ENCODE measurements at regions not wholly inside any gene's neighbourhood (a gene's known extent, or its start where the extent isn't known, plus 50 kb on each side); places are given as distances from the start of the nearest gene placed in this dataset.

- TF ChIP-seq CTCF (IDR thresholded peaks at IDR 0.05) = no peak
- no peak for TF ChIP-seq POLR2A (IDR thresholded peaks at IDR 0.05)
Measured at GRCh38 chr18:54762386-54762785, 65.9 kb upstream of the RAB27B start.

Data from ovary (tissue), 3 donors.